Skeletal muscle satellite cell (primary cell): ENCODE measurements at regions not wholly inside any gene's neighbourhood (a gene's known extent, or its start where the extent isn't known, plus 50 kb on each side); places are given as distances from the start of the nearest gene placed in this dataset.

Experiments used
- H3K27me3 ChIP-seq: 2 replicates; pipeline ENCODE4 v1.7.0; 2013; ENCODE audit warnings: low read length; ENCODE audit not compliant: control insufficient read depth, insufficient read depth
- H3K36me3 ChIP-seq: 2 replicates; pipeline ENCODE4 v1.7.0; 2013; ENCODE audit warnings: mild to moderate bottlenecking, control low read depth, low read length; ENCODE audit not compliant: insufficient read depth
- H3K4me1 ChIP-seq: 2 replicates; pipeline ENCODE4 v1.7.0; 2013; ENCODE audit warnings: low read length; ENCODE audit not compliant: control insufficient read depth, insufficient read depth
- H3K4me2 ChIP-seq: 2 replicates; pipeline ENCODE4 v1.7.0; 2013; ENCODE audit warnings: mild to moderate bottlenecking, low read length
- H3K4me3 ChIP-seq: 2 replicates; pipeline ENCODE4 v1.7.0; 2013; ENCODE audit warnings: low read length
- H3K9ac ChIP-seq: 2 replicates; pipeline ENCODE4 v1.7.0; 2013; ENCODE audit warnings: mild to moderate bottlenecking, low read depth, low read length, moderate library complexity
- H3K9me3 ChIP-seq: replicated peaks from 2 replicates; pipeline ENCODE4 v1.7.0; 2013; ENCODE audit warnings: mild to moderate bottlenecking, control low read depth, low read length

DNA sequence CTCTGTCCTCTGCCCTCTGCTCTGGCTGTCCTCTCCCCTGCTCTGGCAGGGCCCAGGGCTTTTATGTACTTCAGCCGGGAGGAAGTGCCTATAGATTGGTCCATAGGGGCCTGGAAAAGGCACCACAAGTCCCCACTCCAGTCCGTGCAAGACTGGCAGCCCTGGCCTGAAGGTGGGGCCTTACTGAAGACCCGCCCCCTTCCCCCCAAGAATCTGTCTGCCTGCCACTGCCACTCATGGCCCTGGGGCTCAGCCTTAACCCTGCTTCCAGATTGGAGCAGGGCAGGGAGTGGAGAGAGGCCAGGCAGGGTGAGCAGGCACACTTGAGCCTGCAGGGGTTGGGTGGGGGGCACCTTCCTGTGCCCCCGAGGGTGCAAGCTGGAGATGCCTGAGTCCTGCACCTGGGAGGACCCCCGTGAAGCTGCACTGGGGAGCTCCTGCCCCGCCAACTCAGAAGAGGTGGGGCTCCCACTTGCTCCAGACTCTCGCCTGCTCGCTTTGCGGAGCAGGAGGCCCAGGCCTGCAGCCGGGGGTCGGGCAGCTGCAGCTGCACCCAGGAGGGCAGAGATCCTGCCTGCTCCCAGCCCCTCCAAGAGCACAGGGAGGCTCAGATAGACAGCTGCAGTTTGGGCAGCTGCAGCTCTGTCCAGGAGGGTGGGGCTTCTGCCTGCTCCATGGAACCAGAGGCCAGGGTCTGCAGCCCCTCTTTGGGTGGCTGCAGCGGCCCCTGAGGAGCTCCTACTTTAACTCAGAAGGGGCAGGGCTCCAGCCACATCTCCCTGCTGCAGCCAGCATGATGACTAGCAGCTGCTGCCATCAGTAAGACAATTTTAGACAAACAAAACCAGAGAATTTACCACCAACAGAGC lies 51.0 kb upstream of the SC5D start:
- Histone ChIP-seq H3K9ac (peak overlapping the region; percentile 74), H3K9me3 (no peaks in the 10 kb centered on the region), H3K36me3 (no peaks in the 10 kb centered on the region), H3K4me1 (peaks cover 68% of the 10 kb centered on the region), H3K4me2 (peak overlapping the region; percentile 15), H3K27me3 (no peaks in the 10 kb centered on the region), H3K4me3 (no peak overlapping the region)
